ENCODE measurements at regions not wholly inside any gene's neighbourhood (a gene's known extent, or its start where the extent isn't known, plus 50 kb on each side); places are given as distances from the start of the nearest gene placed in this dataset.

- no peak for TF ChIP-seq EP300 (IDR thresholded peaks at IDR 0.05; ENCODE audit: borderline replicate concordance)
- no peak for TF ChIP-seq TAF1 (IDR thresholded peaks at IDR 0.05; ENCODE audit: low read depth)
- TF ChIP-seq ZBTB7A (IDR thresholded peaks at IDR 0.05; ENCODE audit: low read depth): no peak
- no peak for TF ChIP-seq NFIC (IDR thresholded peaks at IDR 0.05)
Observed at GRCh38 chr1:4599951-4600481, 54.4 kb upstream of the AJAP1 start.

All from Ishikawa (cell line).